IMR-90 (cell line): ENCODE measurements at regions not wholly inside any gene's neighbourhood (a gene's known extent, or its start where the extent isn't known, plus 50 kb on each side); places are given as distances from the start of the nearest gene placed in this dataset.
A peak's percentile ranks its signal among the peaks of the same experiment; 100 is the strongest.

Source experiments
- ATAC-seq: fragments of 200-7000 bp; cut with Tn5 transposase; 2 replicates; pipeline ENCODE4 v1.9.1; 2020; ENCODE audit warnings: low read depth, mild to moderate bottlenecking, moderate library complexity
- BruUV-seq: library from RNA; stranded (reverse); fragments of 400-500 nt; replicated peaks from 2 replicates; lab custom pipeline; 2021; lab: Mats Ljungman, UMichigan
- CTCF ChIA-PET: fragments of 300-600 bp; formaldehyde crosslinking; extraction: SDS; loops from one replicate; lab custom pipeline; 2021; ENCODE audit warnings: antibody characterized with exemption; lab: Yijun Ruan, JAX
- POLR2A ChIA-PET: fragments of 300-600 bp; sonication (Branson Sonifier 250); formaldehyde crosslinking; loops from one replicate; lab custom pipeline; 2022; ENCODE audit warnings: antibody characterized with exemption; ENCODE audit not compliant: unreplicated experiment; lab: Charles Lee
- DNase-seq: peaks from one replicate; pipeline ENCODE4 v3.0.0; 2013
- H2AFZ ChIP-seq: replicated peaks from 2 replicates; pipeline ENCODE3; 2013; ENCODE audit warnings: low read length, mild to moderate bottlenecking; ENCODE audit not compliant: poor library complexity
- H2AK5ac ChIP-seq: 2 replicates; pipeline ENCODE4 v1.6.1; 2013; ENCODE audit warnings: low read depth, low read length, inconsistent platforms
- H2AK9ac ChIP-seq: replicated peaks from 2 replicates; pipeline ENCODE3; 2013; ENCODE audit warnings: mild to moderate bottlenecking, low read depth, low read length, moderate library complexity; ENCODE audit not compliant: poor library complexity
- H2BK120ac ChIP-seq: 2 replicates; pipeline ENCODE4 v1.6.1; 2013; ENCODE audit warnings: low read depth, low read length, inconsistent platforms
- H2BK15ac ChIP-seq: 3 replicates; pipeline ENCODE4 v1.6.1; 2013; ENCODE audit warnings: low read depth, low read length, inconsistent platforms
- H2BK20ac ChIP-seq: 2 replicates; pipeline ENCODE4 v1.6.1; 2013; ENCODE audit warnings: low read depth, mild to moderate bottlenecking, inconsistent platforms, low read length, moderate library complexity
- H2BK5ac ChIP-seq: 2 replicates; pipeline ENCODE4 v1.6.1; 2013; ENCODE audit warnings: mild to moderate bottlenecking, low read depth, low read length, inconsistent platforms; ENCODE audit not compliant: poor library complexity, severe bottlenecking
- H3K14ac ChIP-seq: replicated peaks from 2 replicates; pipeline ENCODE4 v1.6.1; 2013; ENCODE audit warnings: low read depth, low read length, inconsistent platforms
- H3K18ac ChIP-seq: 2 replicates; pipeline ENCODE4 v1.6.1; 2013; ENCODE audit warnings: low read depth, low read length, control low read depth
- H3K23ac ChIP-seq: 2 replicates; pipeline ENCODE4 v1.6.1; 2013; ENCODE audit warnings: low read depth, low read length, inconsistent platforms
- H3K27ac ChIP-seq: 2 replicates; pipeline ENCODE4 v1.5.1; 2013; ENCODE audit warnings: mild to moderate bottlenecking, control low read depth, low read length; ENCODE audit not compliant: insufficient read depth
- H3K27me3 ChIP-seq: 2 replicates; pipeline ENCODE4 v1.6.1; 2013; ENCODE audit warnings: low read length; ENCODE audit not compliant: control insufficient read depth, insufficient read depth
- H3K36me3 ChIP-seq: 2 replicates; pipeline ENCODE4 v1.6.1; 2013; ENCODE audit warnings: low read length, mixed read lengths; ENCODE audit not compliant: control insufficient read depth, insufficient read depth
- H3K4ac ChIP-seq: 2 replicates; pipeline ENCODE4 v1.6.1; 2013; ENCODE audit warnings: low read depth, low read length, inconsistent platforms
- H3K4me1 ChIP-seq: 2 replicates; pipeline ENCODE4 v1.6.1; 2013; ENCODE audit warnings: low read length, mixed read lengths; ENCODE audit not compliant: control insufficient read depth, insufficient read depth
- H3K4me2 ChIP-seq: 2 replicates; pipeline ENCODE4 v1.6.1; 2013; ENCODE audit warnings: low read depth, mild to moderate bottlenecking, control low read depth, low read length, moderate library complexity
- H3K4me3 ChIP-seq: 2 replicates; pipeline ENCODE4 v1.5.1; 2013; ENCODE audit warnings: low read depth, mild to moderate bottlenecking, control low read depth, low read length, moderate library complexity; ENCODE audit not compliant: insufficient read depth
- H3K56ac ChIP-seq: 2 replicates; pipeline ENCODE4 v1.6.1; 2013; ENCODE audit warnings: low read length, inconsistent platforms; ENCODE audit not compliant: insufficient read depth; ENCODE audit errors: extremely low read depth
- H3K79me1 ChIP-seq, 2 experiments: 2 replicates each; pipeline ENCODE4 v1.6.1; 2013; ENCODE audit warnings: low read length in 2 of 2, inconsistent platforms in 1 of 2, low read depth in 1 of 2
- H3K9ac ChIP-seq: 2 replicates; pipeline ENCODE4 v1.6.1; 2013; ENCODE audit warnings: low read depth, low read length, control low read depth
- H3K9me1 ChIP-seq: 2 replicates; pipeline ENCODE4 v1.6.1; 2013; ENCODE audit warnings: low read length, inconsistent platforms; ENCODE audit not compliant: insufficient read depth
- H3K9me3 ChIP-seq: 2 replicates; pipeline ENCODE4 v1.6.1; 2013; ENCODE audit warnings: low read length; ENCODE audit not compliant: control insufficient read depth, insufficient read depth
- H4K20me1 ChIP-seq: 2 replicates; pipeline ENCODE4 v1.6.1; 2013; ENCODE audit warnings: low read length, inconsistent platforms; ENCODE audit not compliant: insufficient read depth
- H4K5ac ChIP-seq: 2 replicates; pipeline ENCODE4 v1.6.1; 2013; ENCODE audit warnings: mild to moderate bottlenecking, low read depth, low read length, control low read depth
- H4K8ac ChIP-seq, 2 experiments: 2 replicates each; pipeline ENCODE4 v1.6.1; 2013; ENCODE audit warnings: low read depth in 2 of 2, low read length in 2 of 2, control low read depth in 1 of 2, inconsistent platforms in 1 of 2
- H4K91ac ChIP-seq: 2 replicates; pipeline ENCODE4 v1.6.1; 2013; ENCODE audit warnings: low read depth, low read length, inconsistent platforms; ENCODE audit not compliant: insufficient read depth
- BHLHE40 ChIP-seq: fragments of 150-350 bp; IDR thresholded peaks from 2 replicates; pipeline ENCODE4 v1.6.1; 2016; ENCODE audit warnings: mild to moderate bottlenecking, low read depth, low read length
- CEBPB ChIP-seq: IDR thresholded peaks from 2 replicates; pipeline ENCODE4 v1.6.1; 2012; ENCODE audit warnings: low read depth, low read length, improper control_type of control experiment
- CHD1 ChIP-seq: IDR thresholded peaks from 2 replicates; pipeline ENCODE4 v1.6.1; 2012; ENCODE audit warnings: low read depth, low read length, improper control_type of control experiment
- ELK1 ChIP-seq: fragments of 150-350 bp; IDR thresholded peaks from 2 replicates; pipeline ENCODE4 v1.6.1; 2016; ENCODE audit warnings: low read depth, mild to moderate bottlenecking, low read length, moderate library complexity, borderline replicate concordance
- FOS ChIP-seq: fragments of 150-350 bp; IDR thresholded peaks from 2 replicates; pipeline ENCODE4 v1.6.1; 2016; ENCODE audit warnings: low read depth, low read length
- MAFK ChIP-seq: IDR thresholded peaks from 2 replicates; pipeline ENCODE4 v1.6.1; 2012; ENCODE audit warnings: low read depth, low read length, improper control_type of control experiment
- MAZ ChIP-seq: IDR thresholded peaks from 2 replicates; pipeline ENCODE4 v1.6.1; 2012; ENCODE audit warnings: low read depth, mild to moderate bottlenecking, low read length, improper control_type of control experiment, moderate library complexity, borderline replicate concordance
- MXI1 ChIP-seq: IDR thresholded peaks from 2 replicates; pipeline ENCODE4 v1.6.1; 2012; ENCODE audit warnings: low read depth, mild to moderate bottlenecking, low read length, moderate library complexity, borderline replicate concordance
- NFE2L2 ChIP-seq: fragments of 150-350 bp; IDR thresholded peaks from 2 replicates; pipeline ENCODE4 v1.6.1; 2016; ENCODE audit warnings: low read depth, mild to moderate bottlenecking, low read length
- POLR2A ChIP-seq: IDR thresholded peaks from 2 replicates; pipeline ENCODE4 v1.6.1; 2012; ENCODE audit warnings: mild to moderate bottlenecking, low read depth, low read length
- RAD21 ChIP-seq: IDR thresholded peaks from 2 replicates; pipeline ENCODE4 v1.6.1; 2012; ENCODE audit warnings: low read length, improper control_type of control experiment
- RCOR1 ChIP-seq: IDR thresholded peaks from 2 replicates; pipeline ENCODE4 v1.6.1; 2012; ENCODE audit warnings: mild to moderate bottlenecking, low read length, improper control_type of control experiment; ENCODE audit not compliant: insufficient replicate concordance
- RFX5 ChIP-seq: IDR thresholded peaks from 2 replicates; pipeline ENCODE4 v1.8.0; 2012; ENCODE audit warnings: low read depth, mild to moderate bottlenecking, low read length, moderate library complexity
- SMC3 ChIP-seq: fragments of 150-350 bp; IDR thresholded peaks from 2 replicates; pipeline ENCODE4 v1.6.1; 2016; ENCODE audit warnings: low read depth, mild to moderate bottlenecking, antibody characterized with exemption, low read length, moderate library complexity
- USF2 ChIP-seq: fragments of 150-350 bp; IDR thresholded peaks from 2 replicates; pipeline ENCODE4 v1.6.1; 2017; ENCODE audit warnings: mild to moderate bottlenecking, antibody characterized with exemption, low read length, low read depth
- WGBS, 2 experiments: methylation state at CpG; one replicate each; pipeline versions ENCODE4 v1.1.5 to v1.1.7; 2013; ENCODE audit warnings: missing lambda C conversion rate in 2 of 2; ENCODE audit not compliant: insufficient read length in 1 of 2; ENCODE audit errors: extremely low coverage in 2 of 2; 5-methylcytosine and 5-hydroxymethylcytosine counted together
- dilution Hi-C: fragments of 300-500 bp; cut with HindIII; formaldehyde crosslinking; loops from one replicate; pipeline ENCODE4 v1.14.3; 2018; ENCODE audit warnings: low sequenced_read_pairs; ENCODE audit not compliant: unreplicated experiment
- in situ Hi-C: fragments of 300-500 bp; cut with MboI; formaldehyde crosslinking; loops from 3 replicates; pipeline ENCODE4 v1.14.3; 2019; ENCODE audit warnings: low sequenced_read_pairs, inconsistent platforms, mixed read lengths
- intact Hi-C: fragments of 100-400 bp; cut with micrococcal nuclease; formaldehyde crosslinking; loops from 2 replicates; pipeline ENCODE4 v1.10.0; 2022
- TF ChIP-seq, protein P1 (sequence below): conservative IDR thresholded peaks from 2 replicates; pipeline ENCODE4 v1.5.1; 2012; ENCODE audit warnings: mild to moderate bottlenecking, low read depth, low read length, improper control_type of control experiment

DNA sequence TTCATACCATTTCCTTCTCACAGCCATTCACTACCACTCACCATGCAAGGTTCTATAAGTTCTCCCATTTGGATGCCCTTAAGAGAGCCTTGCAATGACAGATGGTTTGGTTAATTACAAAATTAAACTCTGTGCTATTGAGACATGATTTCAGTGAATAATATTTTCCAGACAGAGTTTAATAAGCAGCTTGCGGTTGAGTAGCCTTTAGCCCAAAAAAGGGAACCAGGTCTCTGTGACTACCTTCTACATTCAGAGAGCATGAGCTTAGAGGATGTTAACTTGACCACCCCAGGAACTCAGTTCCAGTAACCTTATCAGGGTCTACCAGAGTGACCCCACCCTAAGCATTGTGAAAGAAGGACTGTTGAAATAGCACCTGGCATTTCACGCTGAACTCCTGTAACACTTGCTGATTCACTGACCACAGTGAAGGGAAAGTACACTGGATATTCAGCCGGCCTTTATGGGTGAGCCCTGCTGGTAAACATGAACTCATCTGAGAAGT lies 1173.1 kb upstream of the ZEB2 start:
- no peak overlapping the region for H2AK9ac ChIP-seq
- DNase-seq, result peak; percentile 90
- no peak overlapping the region for H2BK20ac ChIP-seq
- no peak overlapping the region for H3K4me3 ChIP-seq
- no peaks in the 10 kb centered on the region for H3K27me3 ChIP-seq
- BruUV-seq, result no TSS peak
- H3K27ac ChIP-seq, result no peak overlapping the region
- no peak overlapping the region for H2AK5ac ChIP-seq
- H2BK120ac ChIP-seq, result no peak overlapping the region
- POLR2A ChIA-PET, result no interaction called here
- no peaks in the 10 kb centered on the region for H3K9me1 ChIP-seq
- peak; percentile 61; the same call in 1 of the 2 replicates for ATAC-seq
- intact Hi-C loops (no loop called here), dilution Hi-C loops (no loop called here), in situ Hi-C loops (no loop called here)
- no CpG with 5 or more reads among the region's 3 CpGs for WGBS, 2 experiments
- H4K20me1 ChIP-seq, result no peaks in the 10 kb centered on the region
- H4K5ac ChIP-seq, result no peak overlapping the region
- H3K4me1 ChIP-seq, result peaks cover 2% of the 10 kb centered on the region
- no peak overlapping the region for H2BK15ac ChIP-seq
- no peak overlapping the region for H2BK5ac ChIP-seq
- no peaks in the 10 kb centered on the region for H3K9me3 ChIP-seq
- no peak overlapping the region for H3K23ac ChIP-seq
- H3K56ac ChIP-seq, result no peak overlapping the region
- H2AFZ ChIP-seq, result no peak overlapping the region
- H3K4ac ChIP-seq, result no peak overlapping the region
- CTCF ChIA-PET, result no interaction called here
- TF ChIP-seq CHD1 (no peak), SMC3 (no peak), CEBPB (peak; percentile 85), RAD21 (no peak), ELK1 (no peak), BHLHE40 (no peak), POLR2A (no peak), RCOR1 (no peak), NFE2L2 (no peak), RFX5 (no peak), MXI1 (no peak), MAZ (no peak), USF2 (no peak), MAFK (no peak), FOS (peak; percentile 41; the same call in 1 of the 2 replicates)
- TF ChIP-seq, protein P1, sequence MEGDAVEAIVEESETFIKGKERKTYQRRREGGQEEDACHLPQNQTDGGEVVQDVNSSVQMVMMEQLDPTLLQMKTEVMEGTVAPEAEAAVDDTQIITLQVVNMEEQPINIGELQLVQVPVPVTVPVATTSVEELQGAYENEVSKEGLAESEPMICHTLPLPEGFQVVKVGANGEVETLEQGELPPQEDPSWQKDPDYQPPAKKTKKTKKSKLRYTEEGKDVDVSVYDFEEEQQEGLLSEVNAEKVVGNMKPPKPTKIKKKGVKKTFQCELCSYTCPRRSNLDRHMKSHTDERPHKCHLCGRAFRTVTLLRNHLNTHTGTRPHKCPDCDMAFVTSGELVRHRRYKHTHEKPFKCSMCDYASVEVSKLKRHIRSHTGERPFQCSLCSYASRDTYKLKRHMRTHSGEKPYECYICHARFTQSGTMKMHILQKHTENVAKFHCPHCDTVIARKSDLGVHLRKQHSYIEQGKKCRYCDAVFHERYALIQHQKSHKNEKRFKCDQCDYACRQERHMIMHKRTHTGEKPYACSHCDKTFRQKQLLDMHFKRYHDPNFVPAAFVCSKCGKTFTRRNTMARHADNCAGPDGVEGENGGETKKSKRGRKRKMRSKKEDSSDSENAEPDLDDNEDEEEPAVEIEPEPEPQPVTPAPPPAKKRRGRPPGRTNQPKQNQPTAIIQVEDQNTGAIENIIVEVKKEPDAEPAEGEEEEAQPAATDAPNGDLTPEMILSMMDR, result no peak
- no peak overlapping the region for H3K14ac ChIP-seq
- H3K79me1 ChIP-seq, result no peaks in the 10 kb centered on the region
- H4K8ac ChIP-seq, result no peak overlapping the region
- no peaks in the 10 kb centered on the region for H3K36me3 ChIP-seq
- H3K18ac ChIP-seq, result peak overlapping the region; percentile 57; the same call in 1 of the 2 replicates
- H3K4me2 ChIP-seq, result peak overlapping the region; percentile 25; the same call in 1 of the 2 replicates
- no peak overlapping the region for H4K91ac ChIP-seq
- H3K9ac ChIP-seq, result no peak overlapping the region
